Activated B cell treated with CpG ODN at 0.5 μM for 24 hours (primary cell): ENCODE measurements at regions not wholly inside any gene's neighbourhood (a gene's known extent, or its start where the extent isn't known, plus 50 kb on each side); places are given as distances from the start of the nearest gene placed in this dataset.
"Not testable (repeated sequence)": the region's sequence is repeated elsewhere in the genome, so short reads cannot be mapped to it uniquely, and the experiment has no call there.

ENCODE experiments used
- ATAC-seq: fragments of 200-7000 bp; cut with Tn5 transposase; one replicate; pipeline ENCODE4 v1.10.0; 2021; ENCODE audit warnings: low read depth, mild to moderate bottlenecking, moderate library complexity
- CTCF ChIA-PET: fragments of 350-600 bp; sonication (Branson Sonifier 250); formaldehyde crosslinking; loops from one replicate; lab custom pipeline; 2021; ENCODE audit warnings: antibody characterized with exemption; lab: Charles Lee
- POLR2A ChIA-PET: fragments of 350-600 bp; sonication (Branson Sonifier 250); formaldehyde crosslinking; loops from one replicate; lab custom pipeline; 2021; ENCODE audit warnings: antibody characterized with exemption; lab: Charles Lee
- DNase-seq: peaks from one replicate; pipeline ENCODE4 v3.0.0; 2022
- H3K27ac Mint-ChIP-seq: one replicate; pipeline ENCODE4 v1.8.0; 2020; ENCODE audit warnings: mixed read lengths
- H3K27me3 Mint-ChIP-seq: one replicate; pipeline ENCODE4 v1.8.0; 2021; ENCODE audit warnings: mixed read lengths
- H3K36me3 Mint-ChIP-seq: one replicate; pipeline ENCODE4 v1.8.0; 2021; ENCODE audit warnings: low read depth, mixed read lengths
- H3K4me1 Mint-ChIP-seq: one replicate; pipeline ENCODE4 v1.8.0; 2021; ENCODE audit warnings: mixed read lengths
- H3K4me3 Mint-ChIP-seq: one replicate; pipeline ENCODE4 v1.8.0; 2020; ENCODE audit warnings: mild to moderate bottlenecking, mixed read lengths
- H3K9me3 Mint-ChIP-seq: one replicate; pipeline ENCODE4 v1.8.0; 2020; ENCODE audit warnings: mixed read lengths
- CTCF ChIP-seq: fragments of 200-600 bp; IDR thresholded peaks from one replicate; pipeline ENCODE4 v1.8.0; 2022; ENCODE audit warnings: antibody characterized with exemption, mild to moderate bottlenecking
- intact Hi-C: fragments of 100-400 bp; cut with micrococcal nuclease; formaldehyde crosslinking; loops from one replicate; pipeline ENCODE4 v1.15.1; 2024

GRCh38 chr15:84108728-84109127, 126.8 kb upstream of the GOLGA6L4 start:
- POLR2A ChIA-PET: no interaction called here
- Mint-ChIP-seq H3K4me1 (no peaks in the 10 kb centered on the region), H3K9me3 (no peaks in the 10 kb centered on the region), H3K27me3 (peaks cover 6% of the 10 kb centered on the region), H3K36me3 (no peaks in the 10 kb centered on the region), H3K4me3 (no peak overlapping the region), H3K27ac (no peak overlapping the region)
- DNase-seq (no peak), ATAC-seq (no peak)
- no peak for TF ChIP-seq CTCF
- CTCF ChIA-PET: no interaction called here
- intact Hi-C loops: no loop called here

- ATAC-seq (no peak), DNase-seq (no peak)
- TF ChIP-seq CTCF: no peak
- Mint-ChIP-seq H3K4me1 (no peaks in the 10 kb centered on the region), H3K27ac (no peak overlapping the region), H3K4me3 (no peak overlapping the region), H3K36me3 (no peaks in the 10 kb centered on the region), H3K27me3 (peaks cover 15% of the 10 kb centered on the region), H3K9me3 (no peaks in the 10 kb centered on the region)
- ChIA-PET CTCF (no interaction called here), POLR2A (no interaction called here)
- intact Hi-C loops: no loop called here
Measured at GRCh38 chr15:84111575-84111974, 124.0 kb upstream of the GOLGA6L4 start.

GRCh38 chr15:84112025-84112424, 123.5 kb upstream of the GOLGA6L4 start:
- H3K4me3 Mint-ChIP-seq: no peak overlapping the region
- H3K4me1 Mint-ChIP-seq: no peaks in the 10 kb centered on the region
- ATAC-seq (no peak), DNase-seq (no peak)
- intact Hi-C loops: no loop called here
- H3K27ac Mint-ChIP-seq: no peak overlapping the region
- no peak for TF ChIP-seq CTCF
- H3K27me3 Mint-ChIP-seq: peaks cover 15% of the 10 kb centered on the region
- no peaks in the 10 kb centered on the region for H3K9me3 Mint-ChIP-seq
- ChIA-PET CTCF (no interaction called here), POLR2A (no interaction called here)
- H3K36me3 Mint-ChIP-seq: no peaks in the 10 kb centered on the region

- DNase-seq (no peak), ATAC-seq (no peak)
- Mint-ChIP-seq H3K4me3 (no peak overlapping the region), H3K27me3 (peaks cover 16% of the 10 kb centered on the region), H3K27ac (no peak overlapping the region), H3K4me1 (no peaks in the 10 kb centered on the region), H3K9me3 (no peaks in the 10 kb centered on the region), H3K36me3 (no peaks in the 10 kb centered on the region)
- TF ChIP-seq CTCF: no peak
- intact Hi-C loops: no loop called here
- POLR2A ChIA-PET: no interaction called here
- CTCF ChIA-PET: no interaction called here
Measured at GRCh38 chr15:84113919-84114318, 121.7 kb upstream of the GOLGA6L4 start.

- not testable (repeated sequence) for H3K4me3 Mint-ChIP-seq, ATAC-seq
- H3K27me3 Mint-ChIP-seq: peaks cover 18% of the 10 kb centered on the region
Measured at GRCh38 chr15:84114680-84115079, 120.9 kb upstream of the GOLGA6L4 start.

GRCh38 chr15:84119351-84119750, 116.2 kb upstream of the GOLGA6L4 start:
- H3K27me3 Mint-ChIP-seq: peaks cover 11% of the 10 kb centered on the region
- DNase-seq, H3K4me3 Mint-ChIP-seq, intact Hi-C loops, H3K9me3 Mint-ChIP-seq, H3K36me3 Mint-ChIP-seq, POLR2A ChIA-PET, H3K27ac Mint-ChIP-seq, H3K4me1 Mint-ChIP-seq, ATAC-seq: not testable (repeated sequence)
- CTCF ChIA-PET: interaction anchor here (0.6 kb wide), 1 partner anchor 549 kb away, joined by 3 read pairs; no protein-coding TSS in a partner anchor

More at GRCh38 chr15:84114680-84115079, 120.9 kb upstream of the GOLGA6L4 start:
- H3K9me3 Mint-ChIP-seq, H3K27ac Mint-ChIP-seq, CTCF ChIA-PET, H3K4me1 Mint-ChIP-seq, DNase-seq, POLR2A ChIA-PET, intact Hi-C loops, H3K36me3 Mint-ChIP-seq: not testable (repeated sequence)

GRCh38 chr15:84120903-84121302, 114.7 kb upstream of the GOLGA6L4 start:
- ATAC-seq, CTCF ChIA-PET, DNase-seq, intact Hi-C loops, H3K27ac Mint-ChIP-seq, POLR2A ChIA-PET, H3K36me3 Mint-ChIP-seq, H3K4me3 Mint-ChIP-seq, H3K4me1 Mint-ChIP-seq, H3K9me3 Mint-ChIP-seq: not testable (repeated sequence)
- peaks cover 10% of the 10 kb centered on the region for H3K27me3 Mint-ChIP-seq

GRCh38 chr15:84128706-84129105, 106.9 kb upstream of the GOLGA6L4 start:
- POLR2A ChIA-PET, H3K4me1 Mint-ChIP-seq, H3K36me3 Mint-ChIP-seq, H3K9me3 Mint-ChIP-seq, H3K27ac Mint-ChIP-seq, H3K4me3 Mint-ChIP-seq, DNase-seq, intact Hi-C loops, ATAC-seq, CTCF ChIA-PET: not testable (repeated sequence)
- peaks cover 11% of the 10 kb centered on the region for H3K27me3 Mint-ChIP-seq

GRCh38 chr15:84130098-84130831, 105.3 kb upstream of the GOLGA6L4 start:
- intact Hi-C loops, DNase-seq, H3K27ac Mint-ChIP-seq, POLR2A ChIA-PET, CTCF ChIA-PET, ATAC-seq, H3K4me3 Mint-ChIP-seq, H3K36me3 Mint-ChIP-seq, H3K9me3 Mint-ChIP-seq, H3K4me1 Mint-ChIP-seq: not testable (repeated sequence)
- H3K27me3 Mint-ChIP-seq: peaks cover 14% of the 10 kb centered on the region
